Natural killer cell treated with Interleukin-12 subunit alpha and Interleukin-12 subunit beta and Interleukin-15 and Interleukin-18, amount 100 ng/mL, for 72 hours (primary cell): ENCODE measurements at regions not wholly inside any gene's neighbourhood (a gene's known extent, or its start where the extent isn't known, plus 50 kb on each side); places are given as distances from the start of the nearest gene placed in this dataset.

ENCODE experiments used
- ATAC-seq, 2 donors: fragments of 150-1000 bp; cut with Tn5 transposase in 1 of 2; sonication (Bioruptor Pico), chemical (Tn5 transposase) in 1 of 2; 2 replicates each; pipeline ENCODE4 v1.10.0; 2021
- DNase-seq: peaks from one replicate; pipeline ENCODE4 v3.0.0; 2022; ENCODE audit warnings: low spot score
- H3K27ac Mint-ChIP-seq, 2 donors: 1 replicate in 1 of 2; 2 replicates in 1 of 2; pipeline ENCODE4 v1.8.0; 2022; ENCODE audit warnings: mixed read lengths in 2 of 2, mild to moderate bottlenecking in 1 of 2, moderate library complexity in 1 of 2
- H3K27me3 Mint-ChIP-seq, 2 donors: 1 replicate in 1 of 2; 2 replicates in 1 of 2; pipeline ENCODE4 v1.8.0; 2022; ENCODE audit warnings: mixed read lengths in 2 of 2
- H3K36me3 Mint-ChIP-seq: one replicate; pipeline ENCODE4 v1.8.0; 2022; ENCODE audit warnings: mixed read lengths
- H3K4me1 Mint-ChIP-seq, 2 donors: 1 replicate in 1 of 2; 2 replicates in 1 of 2; pipeline ENCODE4 v1.8.0; 2022; ENCODE audit warnings: low read depth in 2 of 2, mixed read lengths in 2 of 2, mild to moderate bottlenecking in 1 of 2
- H3K4me3 Mint-ChIP-seq: one replicate; pipeline ENCODE4 v1.8.0; 2022; ENCODE audit warnings: mixed read lengths
- H3K9me3 Mint-ChIP-seq: 2 replicates; pipeline ENCODE4 v1.8.0; 2022; ENCODE audit warnings: mixed read lengths

DNA sequence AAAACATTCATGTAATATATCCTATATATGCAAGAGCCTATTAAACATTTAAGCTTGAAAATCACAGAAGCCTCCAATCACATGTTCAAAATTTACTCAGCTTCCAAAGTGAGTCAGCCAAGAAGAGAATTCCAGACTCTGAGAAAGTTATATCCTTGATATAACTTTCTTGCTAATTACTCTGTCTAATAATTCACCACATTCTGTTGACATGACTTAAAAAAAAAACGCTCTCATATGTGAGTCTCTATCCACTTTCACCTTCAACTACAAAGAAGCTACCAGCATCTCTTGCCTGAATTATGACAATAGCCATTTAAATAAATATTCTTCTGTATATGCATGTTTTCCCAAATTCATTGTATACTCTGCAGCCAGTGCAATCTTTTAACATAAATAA, 1116.3 kb upstream of the CADM2 start:
- DNase-seq (no peak), ATAC-seq (no peak)
- H3K36me3 Mint-ChIP-seq = peaks cover 6% of the 10 kb centered on the region
- no peaks in the 10 kb centered on the region for H3K4me1 Mint-ChIP-seq
- no peaks in the 10 kb centered on the region for H3K27me3 Mint-ChIP-seq
- no peak overlapping the region for H3K4me3 Mint-ChIP-seq
- peaks cover 16% of the 10 kb centered on the region for H3K9me3 Mint-ChIP-seq
- H3K27ac Mint-ChIP-seq = no peak overlapping the region

GRCh38 chr3:83843716-83844115, 1115.1 kb upstream of the CADM2 start:
- peaks cover 6% of the 10 kb centered on the region for H3K36me3 Mint-ChIP-seq
- H3K27ac Mint-ChIP-seq = no peak overlapping the region
- H3K4me1 Mint-ChIP-seq = no peaks in the 10 kb centered on the region
- no peak overlapping the region for H3K4me3 Mint-ChIP-seq
- H3K27me3 Mint-ChIP-seq = no peaks in the 10 kb centered on the region
- H3K9me3 Mint-ChIP-seq = peaks cover 16% of the 10 kb centered on the region
- ATAC-seq (no peak), DNase-seq (no peak)

GRCh38 chr3:83849106-83849730, 1109.6 kb upstream of the CADM2 start:
- no peak for ATAC-seq

DNA sequence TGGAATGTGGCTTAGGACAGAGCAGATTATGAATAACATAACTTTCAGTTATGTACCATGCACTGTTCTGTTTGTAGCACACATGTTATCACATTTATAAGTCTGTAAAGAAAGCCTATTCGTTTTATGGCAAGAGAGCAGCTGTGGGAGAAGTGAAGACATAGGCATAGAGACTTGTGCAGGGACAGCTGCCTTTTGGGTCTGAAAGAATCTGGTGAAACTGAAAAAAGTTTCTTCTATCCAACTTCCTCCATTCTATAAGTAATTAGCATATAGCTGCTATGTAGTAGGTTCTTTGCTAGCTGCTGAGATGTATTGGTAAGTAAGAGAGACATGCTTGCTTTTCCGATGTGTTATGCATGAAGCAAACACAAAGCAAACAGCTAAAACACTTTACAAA, 1095.4 kb upstream of the CADM2 start:
- H3K27me3 Mint-ChIP-seq = no peaks in the 10 kb centered on the region
- no peak overlapping the region for H3K4me3 Mint-ChIP-seq
- DNase-seq (no peak), ATAC-seq (no peak)
- no peak overlapping the region for H3K27ac Mint-ChIP-seq
- H3K9me3 Mint-ChIP-seq = peaks cover 16% of the 10 kb centered on the region
- H3K36me3 Mint-ChIP-seq = peaks cover 9% of the 10 kb centered on the region
- no peaks in the 10 kb centered on the region for H3K4me1 Mint-ChIP-seq

More at GRCh38 chr3:83849106-83849730, 1109.6 kb upstream of the CADM2 start:
- Mint-ChIP-seq H3K9me3 (peaks cover 11% of the 10 kb centered on the region), H3K27ac (no peak overlapping the region), H3K4me3 (no peak overlapping the region), H3K36me3 (peaks cover 7% of the 10 kb centered on the region), H3K27me3 (no peaks in the 10 kb centered on the region), H3K4me1 (no peaks in the 10 kb centered on the region)
- DNase-seq = no peak

DNA sequence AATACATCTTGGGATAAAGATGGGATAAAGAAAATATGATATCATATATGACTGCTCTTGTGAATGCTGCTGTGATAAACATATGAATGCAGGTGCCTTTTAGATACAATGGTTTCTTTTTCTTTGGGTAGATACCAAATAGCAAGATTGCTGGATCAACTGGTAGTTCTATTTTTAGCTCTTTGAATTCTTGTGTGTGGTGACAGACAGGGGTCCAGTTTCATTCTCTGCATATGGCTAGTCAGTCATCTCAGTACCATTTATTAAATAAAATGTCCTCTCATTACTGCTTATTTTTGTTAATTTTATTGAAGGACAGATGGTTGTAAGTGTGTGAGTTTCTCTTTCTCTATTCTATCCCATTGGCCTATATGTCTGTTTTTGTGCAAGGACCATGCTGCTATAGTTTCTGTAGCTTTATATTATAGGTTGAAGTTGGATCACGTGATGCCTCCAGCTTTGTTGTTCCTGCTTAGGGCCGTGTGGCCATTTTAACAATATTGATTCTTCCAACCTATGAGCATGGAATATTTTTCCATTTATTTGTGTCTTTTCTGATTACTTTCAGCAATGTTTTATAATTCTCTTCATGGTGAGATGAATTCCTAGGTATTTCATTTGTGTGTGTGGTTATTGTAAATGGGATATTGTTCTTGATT, 1089.8 kb upstream of the CADM2 start:
- Mint-ChIP-seq H3K9me3 (no peaks in the 10 kb centered on the region), H3K27ac (no peak overlapping the region), H3K36me3 (no peaks in the 10 kb centered on the region), H3K4me3 (no peak overlapping the region), H3K4me1 (no peaks in the 10 kb centered on the region), H3K27me3 (no peaks in the 10 kb centered on the region)
- DNase-seq = no peak
- ATAC-seq = no peak

- Mint-ChIP-seq H3K36me3 (no peaks in the 10 kb centered on the region), H3K27ac (no peak overlapping the region), H3K27me3 (no peaks in the 10 kb centered on the region), H3K4me3 (no peak overlapping the region), H3K9me3 (peaks cover 3% of the 10 kb centered on the region), H3K4me1 (no peaks in the 10 kb centered on the region)
- no peak for DNase-seq
- ATAC-seq = no peak
Measured at GRCh38 chr3:83873550-83873949, 1085.2 kb upstream of the CADM2 start.

DNA sequence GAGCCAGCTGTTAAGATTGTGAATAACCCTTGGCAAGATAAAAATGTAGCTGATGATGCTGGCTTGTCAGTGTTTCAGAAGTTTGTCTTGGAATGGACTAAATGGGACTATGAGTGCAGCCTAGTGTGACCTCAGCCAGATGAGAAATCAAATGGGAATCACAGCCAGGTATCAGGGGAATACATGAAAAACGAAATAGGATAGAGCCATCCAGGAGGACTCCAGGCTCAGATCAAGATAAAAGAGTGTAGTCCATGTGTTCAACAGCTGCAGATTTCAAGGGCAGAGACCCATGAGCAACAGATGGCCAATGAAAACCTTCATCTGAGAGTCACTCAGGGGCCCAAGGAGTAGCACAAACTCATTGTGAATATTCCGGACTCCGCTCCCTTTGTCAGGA, 1080.9 kb upstream of the CADM2 start:
- no peaks in the 10 kb centered on the region for H3K27me3 Mint-ChIP-seq
- H3K9me3 Mint-ChIP-seq = peaks cover 10% of the 10 kb centered on the region
- ATAC-seq = no peak
- no peaks in the 10 kb centered on the region for H3K4me1 Mint-ChIP-seq
- no peak overlapping the region for H3K27ac Mint-ChIP-seq
- H3K36me3 Mint-ChIP-seq = peaks cover 4% of the 10 kb centered on the region
- no peak overlapping the region for H3K4me3 Mint-ChIP-seq
- no peak for DNase-seq

DNA sequence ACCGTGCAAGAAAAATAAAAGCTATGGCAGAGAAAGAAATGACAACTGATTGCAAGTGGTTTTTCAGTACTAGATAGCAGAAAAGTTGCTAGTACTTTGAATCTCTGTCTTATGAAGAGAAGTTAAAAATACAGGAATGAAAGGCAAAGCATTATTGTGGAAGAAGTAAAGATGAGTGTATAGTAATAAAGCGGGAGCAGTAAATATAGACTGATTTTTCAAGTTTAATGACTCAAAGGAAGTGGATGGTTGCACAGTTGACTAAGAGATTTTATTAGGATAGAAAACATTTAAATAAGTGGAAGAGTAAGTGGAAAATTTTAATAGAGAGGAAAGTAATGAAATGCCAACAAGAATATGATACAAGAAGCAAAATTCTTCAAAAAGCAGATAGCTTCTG, 1076.1 kb upstream of the CADM2 start:
- Mint-ChIP-seq H3K27me3 (no peaks in the 10 kb centered on the region), H3K4me1 (no peaks in the 10 kb centered on the region), H3K9me3 (peaks cover 17% of the 10 kb centered on the region), H3K27ac (no peak overlapping the region), H3K4me3 (no peak overlapping the region), H3K36me3 (peaks cover 14% of the 10 kb centered on the region)
- no peak for ATAC-seq
- DNase-seq = no peak

DNA sequence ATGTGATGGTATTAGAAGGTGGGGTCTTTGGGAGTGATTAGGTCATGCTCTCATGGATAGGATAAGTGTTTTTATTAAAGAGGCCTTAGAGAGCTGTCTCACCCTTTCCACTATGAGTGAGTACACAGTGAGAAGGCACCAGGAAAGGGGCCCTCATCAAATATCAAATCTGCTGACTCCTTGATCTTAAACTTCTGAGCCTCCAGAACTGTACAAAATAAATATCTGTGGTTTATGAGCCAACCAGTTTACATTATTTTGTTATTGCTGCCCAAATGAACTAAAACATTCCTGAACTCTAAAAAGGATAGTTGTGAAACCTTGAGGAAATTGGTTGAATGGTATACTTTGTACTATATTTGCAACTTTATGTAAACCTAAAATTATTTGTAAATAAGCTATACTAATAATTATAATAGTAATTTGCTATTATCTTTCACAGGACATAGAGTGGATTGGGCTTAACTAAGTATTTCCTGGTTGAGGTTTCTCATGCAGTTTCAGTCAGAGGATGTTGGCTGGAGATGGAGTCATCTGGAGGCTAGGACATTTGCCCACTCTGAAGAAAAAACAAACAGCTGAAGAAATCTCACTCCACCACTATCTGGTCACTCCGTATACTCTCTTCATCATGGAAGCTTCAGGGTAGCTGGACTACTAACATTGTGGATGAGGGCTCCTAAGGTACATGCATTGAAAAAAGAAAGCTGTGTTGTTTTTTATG, 1068.6 kb upstream of the CADM2 start:
- Mint-ChIP-seq H3K27ac (no peak overlapping the region), H3K36me3 (peaks cover 11% of the 10 kb centered on the region), H3K9me3 (peaks cover 28% of the 10 kb centered on the region), H3K4me1 (no peaks in the 10 kb centered on the region), H3K4me3 (no peak overlapping the region), H3K27me3 (no peaks in the 10 kb centered on the region)
- DNase-seq (no peak), ATAC-seq (no peak)

DNA sequence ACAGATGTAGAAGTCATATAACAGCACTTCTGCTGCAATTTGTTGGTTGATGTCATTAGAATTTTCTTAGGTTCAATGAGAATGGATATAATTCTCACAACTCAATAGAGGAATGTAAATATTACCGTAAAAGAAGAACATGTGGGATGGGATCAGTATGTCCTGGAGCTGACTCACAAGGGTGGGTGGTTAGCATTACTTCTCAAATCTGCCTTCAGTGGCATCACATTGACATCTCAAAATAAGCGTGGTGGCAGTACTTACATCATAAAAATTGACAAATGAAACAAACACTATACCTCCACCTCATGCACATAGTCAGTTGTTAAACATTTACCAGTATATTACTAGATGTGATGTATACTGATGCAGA, 1068.0 kb upstream of the CADM2 start:
- no peak overlapping the region for H3K27ac Mint-ChIP-seq
- no peak for DNase-seq
- H3K36me3 Mint-ChIP-seq = peaks cover 6% of the 10 kb centered on the region
- no peak overlapping the region for H3K4me3 Mint-ChIP-seq
- no peaks in the 10 kb centered on the region for H3K27me3 Mint-ChIP-seq
- no peaks in the 10 kb centered on the region for H3K4me1 Mint-ChIP-seq
- no peak for ATAC-seq
- H3K9me3 Mint-ChIP-seq = peaks cover 27% of the 10 kb centered on the region

DNA sequence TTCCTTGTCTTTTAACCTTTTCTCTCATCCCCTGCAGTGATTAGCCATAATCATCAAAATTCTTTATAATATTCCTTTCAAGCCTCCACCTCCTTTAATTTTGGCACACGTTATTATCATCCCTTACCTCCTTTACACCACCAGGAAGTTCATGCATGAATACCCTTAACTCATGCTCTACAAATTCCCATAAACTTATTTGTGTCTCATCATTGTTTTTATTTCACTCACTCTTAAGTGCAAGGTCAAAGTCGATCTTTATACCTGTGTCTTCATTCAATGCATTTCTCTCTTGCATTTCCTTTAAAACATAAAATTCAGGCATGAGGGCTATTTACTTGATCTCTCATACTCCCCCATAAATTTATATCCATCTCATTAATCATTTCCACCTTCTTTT, 1064.6 kb upstream of the CADM2 start:
- no peaks in the 10 kb centered on the region for H3K36me3 Mint-ChIP-seq
- H3K27ac Mint-ChIP-seq = no peak overlapping the region
- H3K4me1 Mint-ChIP-seq = no peaks in the 10 kb centered on the region
- DNase-seq = no peak
- no peak for ATAC-seq
- no peaks in the 10 kb centered on the region for H3K27me3 Mint-ChIP-seq
- H3K4me3 Mint-ChIP-seq = no peak overlapping the region
- peaks cover 29% of the 10 kb centered on the region for H3K9me3 Mint-ChIP-seq

- no peak overlapping the region for H3K4me3 Mint-ChIP-seq
- DNase-seq = no peak
- no peaks in the 10 kb centered on the region for H3K27me3 Mint-ChIP-seq
- ATAC-seq = no peak
- H3K36me3 Mint-ChIP-seq = peaks cover 4% of the 10 kb centered on the region
- no peak overlapping the region for H3K27ac Mint-ChIP-seq
- no peaks in the 10 kb centered on the region for H3K4me1 Mint-ChIP-seq
- H3K9me3 Mint-ChIP-seq = peaks cover 28% of the 10 kb centered on the region
Measured at GRCh38 chr3:83895892-83896291, 1062.9 kb upstream of the CADM2 start.

GRCh38 chr3:83902787-83903533, 1055.8 kb upstream of the CADM2 start:
- Mint-ChIP-seq H3K9me3 (peaks cover 15% of the 10 kb centered on the region), H3K27ac (no peak overlapping the region), H3K4me3 (no peak overlapping the region), H3K4me1 (no peaks in the 10 kb centered on the region), H3K36me3 (peaks cover 19% of the 10 kb centered on the region), H3K27me3 (no peaks in the 10 kb centered on the region)
- no peak for DNase-seq
- no peak for ATAC-seq

- H3K9me3 Mint-ChIP-seq = peaks cover 8% of the 10 kb centered on the region
- ATAC-seq (no peak), DNase-seq (no peak)
- no peaks in the 10 kb centered on the region for H3K36me3 Mint-ChIP-seq
- no peaks in the 10 kb centered on the region for H3K4me1 Mint-ChIP-seq
- no peak overlapping the region for H3K4me3 Mint-ChIP-seq
- no peak overlapping the region for H3K27ac Mint-ChIP-seq
- H3K27me3 Mint-ChIP-seq = no peaks in the 10 kb centered on the region
Measured at GRCh38 chr3:83913381-83913780, 1045.4 kb upstream of the CADM2 start.
